H1 (cell line): ENCODE measurements at regions not wholly inside any gene's neighbourhood (a gene's known extent, or its start where the extent isn't known, plus 50 kb on each side); places are given as distances from the start of the nearest gene placed in this dataset. TPM values are rescaled to one million over a fixed set of nuclear protein-coding genes. Genes with fewer than 3 reads are reported as not detected.

Experiments
- small RNA-seq: library from polyadenylated mRNA; stranded (forward); fragments of <200 nt; extraction: miRNeasy Mini kit (QIAGEN cat#:217004); gene quantifications from one replicate; pipeline ENCODE3, GENCODE V24; 2013; ENCODE audit not compliant: insufficient read depth

Small RNAs in the stretch of these regions (small RNA-seq; reads per million reads assigned to genes)
- not detected for gene HMGN2P13
